K562 (cell line): ENCODE measurements at regions not wholly inside any gene's neighbourhood (a gene's known extent, or its start where the extent isn't known, plus 50 kb on each side); places are given as distances from the start of the nearest gene placed in this dataset.
"Not testable (repeated sequence)": the region's sequence is repeated elsewhere in the genome, so short reads cannot be mapped to it uniquely, and the experiment has no call there.

ENCODE experiments used
- ATAC-seq: fragments of 200-7000 bp; cut with Tn5 transposase; 3 replicates; pipeline ENCODE4 v1.9.1; 2020; ENCODE audit warnings: moderate library complexity
- BruUV-seq: library from RNA; stranded (reverse); fragments of 400-500 nt; replicated peaks from 2 replicates; lab custom pipeline; 2021; lab: Mats Ljungman, UMichigan
- CTCF ChIA-PET: fragments of 300-600 bp; formaldehyde crosslinking; extraction: SDS; loops from one replicate; lab custom pipeline; 2021; ENCODE audit warnings: low intra/inter-chr PET ratio; lab: Yijun Ruan, JAX
- POLR2A ChIA-PET: fragments of 300-600, 350-650 bp; sonication (Branson Sonifier 250); formaldehyde crosslinking; extraction: SDS; loops from one replicate; lab custom pipeline; 2021; ENCODE audit warnings: antibody characterized with exemption, inconsistent platforms; lab: Yijun Ruan, JAX
- DNase-seq, 4 experiments: peaks; one replicate each; pipeline versions ENCODE4 v3.0.0 to v3.0.0-alpha.2; 2011 to 2018; ENCODE audit warnings: low spot score in 3 of 4, mixed read lengths in 3 of 4; ENCODE audit errors: extremely low read depth in 1 of 4
- FAIRE-seq: peaks from 2 replicates; lab custom pipeline; 2011; peaks lifted over from hg19 to GRCh38; lab: Jason Lieb, UNC
- H2AFZ ChIP-seq: 2 replicates; pipeline ENCODE4 v1.6.0; 2011; ENCODE audit warnings: low read depth, low read length, control low read depth, inconsistent platforms
- H3K27ac ChIP-seq: fragments of 200-600 bp; 3 replicates; pipeline ENCODE4 v1.8.0; 2011; ENCODE audit warnings: low read depth, mild to moderate bottlenecking, control low read depth, inconsistent platforms, low read length, moderate library complexity, mixed read lengths; ENCODE audit errors: extremely low read depth
- H3K27me3 ChIP-seq, 2 experiments: fragments of 300-600 bp in 1 of 2; 2 replicates in 1 of 2; 3 replicates in 1 of 2; pipeline versions ENCODE4 v1.6.0 to v1.8.0; 2011; ENCODE audit warnings: inconsistent platforms in 2 of 2, low read length in 2 of 2, mild to moderate bottlenecking in 1 of 2, mixed read lengths in 1 of 2, moderate library complexity in 1 of 2; ENCODE audit not compliant: control insufficient read depth in 2 of 2, insufficient read depth in 2 of 2
- H3K36me3 ChIP-seq: fragments of 300-600 bp; 3 replicates; pipeline ENCODE4 v1.8.0; 2011; ENCODE audit warnings: mild to moderate bottlenecking, low read length, inconsistent platforms; ENCODE audit not compliant: control insufficient read depth, insufficient read depth
- H3K4me1 ChIP-seq, 2 experiments: fragments of 200-600 bp in 1 of 2; replicated peaks in 1 of 2; 2 replicates in 1 of 2; 3 replicates in 1 of 2; pipeline versions ENCODE4 v1.5.1 to v1.8.0; 2011; ENCODE audit warnings: inconsistent platforms in 2 of 2, low read length in 2 of 2, mild to moderate bottlenecking in 1 of 2, mixed read lengths in 1 of 2, moderate library complexity in 1 of 2; ENCODE audit not compliant: control insufficient read depth in 2 of 2, insufficient read depth in 2 of 2
- H3K4me2 ChIP-seq: 2 replicates; pipeline ENCODE4 v1.6.1; 2011; ENCODE audit warnings: low read length, control low read depth, inconsistent platforms, mixed read lengths; ENCODE audit not compliant: insufficient read depth
- H3K4me3 ChIP-seq: fragments of 200-600 bp; sonication (generic), shearing (Covaris generic); 2 replicates; pipeline ENCODE4 v1.5.1; 2016; ENCODE audit warnings: control low read depth, inconsistent platforms
- H3K79me2 ChIP-seq: fragments of 200-600 bp; 3 replicates; pipeline ENCODE4 v1.8.0; 2011; ENCODE audit warnings: low read length, inconsistent platforms; ENCODE audit not compliant: control insufficient read depth, insufficient read depth
- H3K9ac ChIP-seq, 2 experiments: 2 replicates each; pipeline versions ENCODE4 v1.6.0 to v1.6.1; 2011; ENCODE audit warnings: low read depth in 2 of 2, low read length in 2 of 2, control low read depth in 1 of 2, inconsistent platforms in 1 of 2, mild to moderate bottlenecking in 1 of 2, mixed read lengths in 1 of 2; ENCODE audit not compliant: insufficient read depth in 1 of 2
- H3K9me1 ChIP-seq: one replicate; pipeline ENCODE4 v1.6.0; 2011; ENCODE audit warnings: inconsistent platforms, mild to moderate bottlenecking, low read length, moderate library complexity; ENCODE audit not compliant: control insufficient read depth, insufficient read depth
- H3K9me3 ChIP-seq: replicated peaks from 2 replicates; pipeline ENCODE4 v1.5.1; 2011; ENCODE audit warnings: low read depth, low read length, inconsistent platforms; ENCODE audit not compliant: control insufficient read depth, insufficient read depth
- H4K20me1 ChIP-seq: replicated peaks from 2 replicates; pipeline ENCODE4 v1.6.1; 2011; ENCODE audit warnings: low read length, inconsistent platforms, mixed read lengths; ENCODE audit not compliant: control insufficient read depth, insufficient read depth
- WGBS: fragments of 100-300 bp; shearing (Covaris generic); methylation state at CpG from one replicate; pipeline ENCODE4 v1.1.6; 2016; ENCODE audit warnings: low coverage, mixed read lengths; ENCODE audit not compliant: insufficient coverage; ENCODE audit errors: missing lambda C conversion rate; 5-methylcytosine and 5-hydroxymethylcytosine counted together
- in situ Hi-C: fragments of 300-500 bp; cut with MboI; formaldehyde crosslinking; loops from 4 replicates; pipeline ENCODE4 v1.15.0; 2018; ENCODE audit warnings: inconsistent platforms, mixed read lengths
- intact Hi-C: fragments of 100-400 bp; cut with micrococcal nuclease; formaldehyde crosslinking; loops from 2 replicates; pipeline ENCODE4 v1.14.2; 2022

- DNase-seq, H3K4me1 ChIP-seq, H3K36me3 ChIP-seq, H3K79me2 ChIP-seq, H3K9me3 ChIP-seq, intact Hi-C loops, H3K9ac ChIP-seq, H3K9me1 ChIP-seq, ATAC-seq, H3K27me3 ChIP-seq, H3K4me2 ChIP-seq, in situ Hi-C loops, FAIRE-seq, H3K4me3 ChIP-seq, H3K27ac ChIP-seq, CTCF ChIA-PET, BruUV-seq, POLR2A ChIA-PET, H2AFZ ChIP-seq, H4K20me1 ChIP-seq: not testable (repeated sequence)
- 29% methylated on average over 4 of the region's 4 CpGs for WGBS
Measured at GRCh38 chr13:24944073-24944472, 151.9 kb upstream of the PABPC3 start.

- FAIRE-seq, H3K9ac ChIP-seq, POLR2A ChIA-PET, H4K20me1 ChIP-seq, in situ Hi-C loops, H3K9me1 ChIP-seq, H3K36me3 ChIP-seq, intact Hi-C loops, H3K79me2 ChIP-seq, H3K9me3 ChIP-seq, H3K27me3 ChIP-seq, BruUV-seq, H2AFZ ChIP-seq, H3K4me2 ChIP-seq, H3K4me1 ChIP-seq, ATAC-seq, CTCF ChIA-PET, DNase-seq, H3K27ac ChIP-seq, H3K4me3 ChIP-seq: not testable (repeated sequence)
- WGBS, result 70% methylated on average over 2 of the region's 2 CpGs
Measured at GRCh38 chr13:24948977-24949376, 147.0 kb upstream of the PABPC3 start.

GRCh38 chr13:24950611-24951010 is 145.3 kb upstream of the PABPC3 start:
- H3K9me3 ChIP-seq, ATAC-seq, H3K27me3 ChIP-seq, CTCF ChIA-PET, H3K9ac ChIP-seq, H3K4me3 ChIP-seq, H3K79me2 ChIP-seq, H3K4me1 ChIP-seq, DNase-seq, intact Hi-C loops, BruUV-seq, H3K4me2 ChIP-seq, FAIRE-seq, POLR2A ChIA-PET, H2AFZ ChIP-seq, H3K9me1 ChIP-seq, H4K20me1 ChIP-seq, H3K36me3 ChIP-seq, H3K27ac ChIP-seq: not testable (repeated sequence)
- in situ Hi-C loops, result loop anchor here (25.0 kb wide), 1 partner anchor 363 kb away; no protein-coding TSS in a partner anchor

GRCh38 chr13:24967970-24968369 is 128.0 kb upstream of the PABPC3 start:
- 12% methylated on average over 3 of the region's 5 CpGs for WGBS
- H3K79me2 ChIP-seq, DNase-seq, intact Hi-C loops, H3K9me3 ChIP-seq, BruUV-seq, H3K27ac ChIP-seq, H3K36me3 ChIP-seq, FAIRE-seq, H4K20me1 ChIP-seq, H3K4me1 ChIP-seq, CTCF ChIA-PET, H3K4me3 ChIP-seq, H3K9ac ChIP-seq, ATAC-seq, POLR2A ChIA-PET, H3K9me1 ChIP-seq, H3K27me3 ChIP-seq: not testable (repeated sequence)
- 0 out of 2 replicates have a peak overlapping the region, but pooled peaks have one; percentile 9 for H2AFZ ChIP-seq
- in situ Hi-C loops, result loop anchor here (25.0 kb wide), 1 partner anchor 381 kb away; no protein-coding TSS in a partner anchor
- H3K4me2 ChIP-seq, result peak overlapping the region; percentile 37; the same call in 1 of the 2 replicates
